HepG2 (cell line): ENCODE measurements at regions not wholly inside any gene's neighbourhood (a gene's known extent, or its start where the extent isn't known, plus 50 kb on each side); places are given as distances from the start of the nearest gene placed in this dataset.

Source experiments
- ATAC-seq: fragments of 200-7000 bp; cut with Tn5 transposase; 3 replicates; pipeline ENCODE4 v1.9.1; 2020; ENCODE audit warnings: mild to moderate bottlenecking, moderate library complexity
- BruUV-seq: library from RNA; stranded (reverse); fragments of 400-500 nt; replicated peaks from 2 replicates; lab custom pipeline; 2021; lab: Mats Ljungman, UMichigan
- CTCF ChIA-PET: fragments of 300-600 bp; formaldehyde crosslinking; extraction: SDS; loops from one replicate; lab custom pipeline; 2021; ENCODE audit warnings: low total read pairs, inconsistent platforms, low intra/inter-chr PET ratio; lab: Yijun Ruan, JAX
- POLR2A ChIA-PET: fragments of 350-600 bp; sonication (Branson Sonifier 250); formaldehyde crosslinking; loops from one replicate; lab custom pipeline; 2020; ENCODE audit warnings: antibody characterized with exemption, inconsistent platforms; lab: Yijun Ruan, JAX
- DNase-seq: peaks from one replicate; pipeline ENCODE4 v3.0.0-alpha.2; 2015; ENCODE audit warnings: low spot score
- FAIRE-seq: peaks from 3 replicates; lab custom pipeline; 2011; peaks lifted over from hg19 to GRCh38; lab: Jason Lieb, UNC
- H2AFZ ChIP-seq: one replicate; pipeline ENCODE4 v1.6.1; 2011; ENCODE audit warnings: low read length, inconsistent platforms
- H3K27ac ChIP-seq: fragments of 300-600 bp; 3 replicates; pipeline ENCODE4 v1.8.0; 2011; ENCODE audit warnings: mixed run types, mild to moderate bottlenecking, mixed read lengths, low read length, inconsistent platforms; ENCODE audit not compliant: insufficient read depth; ENCODE audit errors: extremely low read length
- H3K27me3 ChIP-seq, 2 experiments: fragments of 200-600 bp in 1 of 2; 2 replicates in 1 of 2; 3 replicates in 1 of 2; pipeline versions ENCODE4 v1.6.0 to v1.8.0; 2011; ENCODE audit warnings: low read length in 2 of 2, mild to moderate bottlenecking in 2 of 2, moderate library complexity in 2 of 2, inconsistent platforms in 1 of 2; ENCODE audit not compliant: insufficient read depth in 2 of 2, control insufficient read depth in 1 of 2
- H3K36me3 ChIP-seq, 2 experiments: fragments of 200-600 bp in 1 of 2; replicated peaks in 1 of 2; 2 replicates in 1 of 2; 3 replicates in 1 of 2; pipeline versions ENCODE4 v1.5.1 to v1.8.0; 2011; ENCODE audit warnings: low read length in 2 of 2, inconsistent platforms in 1 of 2; ENCODE audit not compliant: insufficient read depth in 2 of 2, control insufficient read depth in 1 of 2
- H3K4me1 ChIP-seq: 2 replicates; pipeline ENCODE4 v1.5.1; 2012; ENCODE audit warnings: low read length, inconsistent platforms; ENCODE audit not compliant: insufficient read depth
- H3K4me2 ChIP-seq: 2 replicates; pipeline ENCODE4 v1.6.0; 2011; ENCODE audit warnings: low read depth, low read length, inconsistent platforms
- H3K4me3 ChIP-seq, 3 experiments: fragments of 200-600 bp in 1 of 3; sonication (generic), shearing (Covaris generic) in 1 of 3; replicated peaks in 1 of 3; 2 replicates each; pipeline ENCODE4 v1.5.1; 2011 to 2016; ENCODE audit warnings: low read length in 3 of 3, inconsistent platforms in 2 of 3, low read depth in 2 of 3, mild to moderate bottlenecking in 2 of 3, control low read depth in 1 of 3, mixed read lengths in 1 of 3; ENCODE audit not compliant: insufficient read depth in 1 of 3
- H3K79me2 ChIP-seq: one replicate; pipeline ENCODE4 v1.6.1; 2011; ENCODE audit warnings: low read length, inconsistent platforms; ENCODE audit not compliant: insufficient read depth
- H3K9ac ChIP-seq: 2 replicates; pipeline ENCODE4 v1.6.0; 2011; ENCODE audit warnings: mild to moderate bottlenecking, low read depth, low read length, inconsistent platforms; ENCODE audit not compliant: insufficient read depth
- H3K9me3 ChIP-seq: 2 replicates; pipeline ENCODE4 v1.5.1; 2012; ENCODE audit warnings: mild to moderate bottlenecking, low read length
- H4K20me1 ChIP-seq: 2 replicates; pipeline ENCODE4 v1.6.0; 2011; ENCODE audit warnings: inconsistent platforms, mild to moderate bottlenecking, low read length, moderate library complexity; ENCODE audit not compliant: insufficient read depth
- BRF2 ChIP-seq: sonication (generic); formaldehyde crosslinking; IDR thresholded peaks from 2 replicates; pipeline ENCODE4 v1.8.1; 2022; ENCODE audit warnings: mild to moderate bottlenecking, missing genetic modification reagents
- GATA4 ChIP-seq: sonication (generic); IDR thresholded peaks from 2 replicates; pipeline ENCODE4 v1.6.1; 2016; ENCODE audit warnings: antibody characterized with exemption, low read depth, borderline replicate concordance
- KDM3A ChIP-seq: IDR thresholded peaks from 2 replicates; pipeline ENCODE4 v1.6.1; 2018; ENCODE audit warnings: low read depth, missing compliant biosample characterization
- NBN ChIP-seq: fragments of 450-650 bp; conservative IDR thresholded peaks from 2 replicates; pipeline ENCODE4 v1.6.1; 2017
- NFYC ChIP-seq: IDR thresholded peaks from 2 replicates; pipeline ENCODE4 v1.6.1; 2016; ENCODE audit warnings: missing genetic modification reagents, missing compliant biosample characterization
- SMC3 ChIP-seq: IDR thresholded peaks from 2 replicates; pipeline ENCODE4 v1.6.1; 2011; ENCODE audit warnings: low read length, improper control_type of control experiment
- SP5 ChIP-seq: IDR thresholded peaks from 2 replicates; pipeline ENCODE4 v1.6.1; 2016; ENCODE audit warnings: low read depth, borderline replicate concordance
- THAP8 ChIP-seq: sonication (generic); formaldehyde crosslinking; IDR thresholded peaks from 2 replicates; pipeline ENCODE4 v1.5.1; 2020; ENCODE audit warnings: missing genetic modification reagents, mild to moderate bottlenecking, borderline replicate concordance
- TRIM22 ChIP-seq: fragments of 450-650 bp; IDR thresholded peaks from 2 replicates; pipeline ENCODE4 v1.6.1; 2017
- ZFY ChIP-seq: sonication (generic); formaldehyde crosslinking; IDR thresholded peaks from 2 replicates; pipeline ENCODE4 v1.4.0; 2020; ENCODE audit warnings: missing genetic modification reagents
- ZNF20 ChIP-seq: sonication (generic); formaldehyde crosslinking; IDR thresholded peaks from 2 replicates; pipeline ENCODE4 v1.4.0; 2020; ENCODE audit warnings: mild to moderate bottlenecking, moderate library complexity, missing genetic modification reagents
- ZNF296 ChIP-seq: sonication (generic); formaldehyde crosslinking; conservative IDR thresholded peaks from 2 replicates; pipeline ENCODE4 v1.5.0; 2020; ENCODE audit warnings: mild to moderate bottlenecking, missing genetic modification reagents
- ZNF605 ChIP-seq: sonication (generic); formaldehyde crosslinking; IDR thresholded peaks from 2 replicates; pipeline ENCODE4 v1.8.0; 2022; ENCODE audit warnings: mild to moderate bottlenecking, missing genetic modification reagents
- ZNF616 ChIP-seq: sonication (generic); formaldehyde crosslinking; IDR thresholded peaks from 2 replicates; pipeline ENCODE4 v1.5.0; 2020; ENCODE audit warnings: low read depth, mild to moderate bottlenecking, missing genetic modification reagents
- WGBS: methylation state at CpG from one replicate; pipeline ENCODE4 v1.1.6; 2017; ENCODE audit warnings: low lambda C conversion rate; 5-methylcytosine and 5-hydroxymethylcytosine counted together
- in situ Hi-C: cut with HindIII; loops from 2 replicates; pipeline ENCODE4 v1.10.0; 2017; ENCODE audit warnings: low pct_unique_long_range_greater_than_20kb; ENCODE audit not compliant: extremely low pct_ligation_motif_present
- intact Hi-C: fragments of 100-400 bp; cut with micrococcal nuclease; formaldehyde crosslinking; loops from one replicate; pipeline ENCODE4 v1.10.0; 2022; ENCODE audit not compliant: unreplicated experiment

- Histone ChIP-seq H3K27ac (no peak overlapping the region), H2AFZ (no peak overlapping the region), H3K4me3 (no peak overlapping the region), H3K9ac (no peak overlapping the region), H3K36me3 (no peaks in the 10 kb centered on the region), H3K9me3 (no peaks in the 10 kb centered on the region), H4K20me1 (no peaks in the 10 kb centered on the region)
- intact Hi-C loops: no loop called here
- in situ Hi-C loops: loop anchor here (25.0 kb wide), 2 partner anchors 191 to 441 kb away; no protein-coding TSS in a partner anchor
- CTCF ChIA-PET: no interaction called here
- DNase-seq: no peak
- WGBS: 72% methylated on average over 13 of the region's 13 CpGs
- FAIRE-seq: no peak
- no peak for TF ChIP-seq ZNF616
- no peak for TF ChIP-seq ZNF20 (CRISPR knock-in tag)
- TF ChIP-seq THAP8 (CRISPR knock-in tag): no peak
- no peak for TF ChIP-seq NBN
- no peak for TF ChIP-seq ZFY (CRISPR knock-in tag)
- TF ChIP-seq SP5 (CRISPR knock-in tag): no peak
- no peak for TF ChIP-seq SMC3
- TF ChIP-seq KDM3A: no peak
- TF ChIP-seq BRF2: no peak
- TF ChIP-seq ZNF605 (CRISPR knock-in tag): no peak
- no peak for TF ChIP-seq ZNF296 (CRISPR knock-in tag)
- TF ChIP-seq NFYC (CRISPR knock-in tag): no peak
- TF ChIP-seq GATA4: no peak
- no peak for TF ChIP-seq TRIM22
- TF ChIP-seq, all 625 proteins: peak for 0
- no peak for ATAC-seq
- Histone ChIP-seq H3K27me3 (peaks cover 0 to 10% of the 10 kb centered on the region in 2 experiments; a peak in 3 of 5 replicates), H3K79me2 (no peaks in the 10 kb centered on the region), H3K4me2 (no peak overlapping the region), H3K4me1 (peaks cover 13% of the 10 kb centered on the region)
- BruUV-seq: no TSS peak
- POLR2A ChIA-PET: no interaction called here
These were observed 228.7 kb downstream of the SKIDA1 start for GRCh38 chr10:21296575-21297355.
